WTC11 (cell line): ENCODE measurements at regions not wholly inside any gene's neighbourhood (a gene's known extent, or its start where the extent isn't known, plus 50 kb on each side); places are given as distances from the start of the nearest gene placed in this dataset.

Experiments used
- ATAC-seq: fragments of 200-7000 bp; cut with Tn5 transposase; 2 replicates; pipeline ENCODE4 v1.10.0; 2021; ENCODE audit warnings: mild to moderate bottlenecking, moderate library complexity
- CTCF ChIA-PET: fragments of 300-600 bp; sonication (Branson Sonifier 250); formaldehyde crosslinking; loops from one replicate; lab custom pipeline; 2021; ENCODE audit warnings: antibody characterized with exemption; lab: Charles Lee
- POLR2A ChIA-PET: fragments of 350-600 bp; sonication (Branson Sonifier 250); formaldehyde crosslinking; loops from one replicate; lab custom pipeline; 2021; ENCODE audit warnings: antibody characterized with exemption; lab: Charles Lee
- DNase-seq: peaks from one replicate; pipeline ENCODE4 v3.0.0; 2021; ENCODE audit warnings: low spot score
- H3K27ac Mint-ChIP-seq: 2 replicates; pipeline ENCODE4 v1.8.0; 2021; ENCODE audit warnings: mixed read lengths
- H3K27me3 Mint-ChIP-seq: 2 replicates; pipeline ENCODE4 v1.8.0; 2021; ENCODE audit warnings: low read depth, mild to moderate bottlenecking, moderate library complexity, mixed read lengths
- H3K36me3 Mint-ChIP-seq: 2 replicates; pipeline ENCODE4 v1.8.0; 2021; ENCODE audit warnings: mixed read lengths
- H3K4me1 Mint-ChIP-seq: 2 replicates; pipeline ENCODE4 v1.8.0; 2022; ENCODE audit warnings: mixed read lengths
- H3K4me3 Mint-ChIP-seq: 2 replicates; pipeline ENCODE4 v1.8.0; 2021; ENCODE audit warnings: mild to moderate bottlenecking, moderate library complexity, mixed read lengths
- H3K9me3 Mint-ChIP-seq: 2 replicates; pipeline ENCODE4 v1.8.0; 2021; ENCODE audit warnings: mixed read lengths
- ATF6 ChIP-seq: sonication (generic); formaldehyde crosslinking; IDR thresholded peaks from 2 replicates; pipeline ENCODE4 v1.8.1; 2023; ENCODE audit warnings: mild to moderate bottlenecking, missing genetic modification reagents
- CDX4 ChIP-seq: fragments of 250-450 bp; sonication (Bioruptor Pico); IDR thresholded peaks from 2 replicates; pipeline ENCODE4 v1.9.0; 2021; ENCODE audit warnings: moderate library complexity, mild to moderate bottlenecking, inconsistent platforms, borderline replicate concordance
- CTCF ChIP-seq: fragments of 200-600 bp; IDR thresholded peaks from 2 replicates; pipeline ENCODE4 v1.8.0; 2022; ENCODE audit warnings: antibody characterized with exemption
- ELF4 ChIP-seq: sonication (generic); formaldehyde crosslinking; IDR thresholded peaks from 2 replicates; pipeline ENCODE4 v1.8.1; 2022; ENCODE audit warnings: low read depth, mild to moderate bottlenecking, moderate library complexity, missing genetic modification reagents
- GTF2I ChIP-seq: fragments of 250-450 bp; sonication (Bioruptor Pico); conservative IDR thresholded peaks from 2 replicates; pipeline ENCODE4 v1.4.0; 2021; ENCODE audit warnings: mild to moderate bottlenecking
- JAZF1 ChIP-seq: fragments of 250-450 bp; sonication (Bioruptor Pico); IDR thresholded peaks from 2 replicates; pipeline ENCODE4 v1.9.0; 2021; ENCODE audit warnings: moderate library complexity, mild to moderate bottlenecking, inconsistent platforms
- KAT7 ChIP-seq: sonication (generic); formaldehyde crosslinking; IDR thresholded peaks from 2 replicates; pipeline ENCODE4 v1.8.1; 2023; ENCODE audit warnings: missing genetic modification reagents, mild to moderate bottlenecking, borderline replicate concordance
- MXD4 ChIP-seq: fragments of 250-450 bp; sonication (Bioruptor Pico); IDR thresholded peaks from 2 replicates; pipeline ENCODE4 v1.8.0; 2021; ENCODE audit warnings: mild to moderate bottlenecking, moderate library complexity, borderline replicate concordance
- MYBL2 ChIP-seq: sonication (generic); formaldehyde crosslinking; IDR thresholded peaks from 2 replicates; pipeline ENCODE4 v1.8.1; 2023; ENCODE audit warnings: mild to moderate bottlenecking, moderate library complexity, missing genetic modification reagents
- NFATC4 ChIP-seq: fragments of 250-450 bp; sonication (Bioruptor Pico); IDR thresholded peaks from 2 replicates; pipeline ENCODE4 v1.9.0; 2021; ENCODE audit warnings: mild to moderate bottlenecking
- NFYB ChIP-seq: sonication (generic); formaldehyde crosslinking; conservative IDR thresholded peaks from 2 replicates; pipeline ENCODE4 v1.8.0; 2022; ENCODE audit warnings: low read depth, missing genetic modification reagents
- NR2C2 ChIP-seq: sonication (generic); formaldehyde crosslinking; IDR thresholded peaks from 2 replicates; pipeline ENCODE4 v1.8.0; 2022; ENCODE audit warnings: mild to moderate bottlenecking, missing genetic modification reagents
- OVOL2 ChIP-seq: fragments of 250-450 bp; sonication (Bioruptor Pico); IDR thresholded peaks from 2 replicates; pipeline ENCODE4 v1.9.0; 2021; ENCODE audit warnings: mild to moderate bottlenecking, borderline replicate concordance
- PRDM15 ChIP-seq: sonication (generic); formaldehyde crosslinking; IDR thresholded peaks from 2 replicates; pipeline ENCODE4 v1.8.0; 2022; ENCODE audit warnings: missing genetic modification reagents
- PRRX2 ChIP-seq: fragments of 250-450 bp; sonication (Bioruptor Pico); IDR thresholded peaks from 2 replicates; pipeline ENCODE4 v1.8.0; 2021; ENCODE audit warnings: mild to moderate bottlenecking
- SOX15 ChIP-seq: fragments of 250-450 bp; sonication (Bioruptor Pico); IDR thresholded peaks from 2 replicates; pipeline ENCODE4 v1.9.0; 2021; ENCODE audit warnings: mild to moderate bottlenecking
- STAT6 ChIP-seq: sonication (generic); formaldehyde crosslinking; conservative IDR thresholded peaks from 2 replicates; pipeline ENCODE4 v1.8.1; 2023; ENCODE audit warnings: mild to moderate bottlenecking, low read depth, missing genetic modification reagents, moderate library complexity
- TEAD4 ChIP-seq: sonication (generic); formaldehyde crosslinking; IDR thresholded peaks from 2 replicates; pipeline ENCODE4 v1.8.0; 2022; ENCODE audit warnings: mild to moderate bottlenecking, missing genetic modification reagents
- ZBTB43 ChIP-seq: sonication (generic); formaldehyde crosslinking; IDR thresholded peaks from 2 replicates; pipeline ENCODE4 v1.8.1; 2023; ENCODE audit warnings: mild to moderate bottlenecking, missing genetic modification reagents
- ZNF219 ChIP-seq: sonication (generic); formaldehyde crosslinking; IDR thresholded peaks from 2 replicates; pipeline ENCODE4 v1.8.0; 2023; ENCODE audit warnings: missing genetic modification reagents, mild to moderate bottlenecking, borderline replicate concordance
- ZSCAN18 ChIP-seq: fragments of 250-450 bp; sonication (Bioruptor Pico); IDR thresholded peaks from 2 replicates; pipeline ENCODE4 v2.1.2; 2022; ENCODE audit warnings: mild to moderate bottlenecking, moderate library complexity

- no peak for TF ChIP-seq ELF4
- no peak for TF ChIP-seq OVOL2
- no peak for TF ChIP-seq KAT7 (CRISPR knock-in tag)
- no peak for TF ChIP-seq ZNF219 (CRISPR knock-in tag)
- no peak for TF ChIP-seq MXD4 (CRISPR knock-in tag)
- TF ChIP-seq ATF6 (CRISPR knock-in tag) = no peak
- TF ChIP-seq NFATC4 (CRISPR knock-in tag) = no peak
These were observed 242.4 kb upstream of the SALL3 start (continued) for GRCh38 chr18:78737006-78737915.

GRCh38 chr18:78738076-78738690 is 241.4 kb upstream of the SALL3 start:
- H3K27me3 Mint-ChIP-seq = peaks cover 5% of the 10 kb centered on the region
- H3K27ac Mint-ChIP-seq = no peak overlapping the region
- DNase-seq (no peak), ATAC-seq (no peak)
- peaks cover 18% of the 10 kb centered on the region for H3K36me3 Mint-ChIP-seq
- no peak overlapping the region for H3K4me3 Mint-ChIP-seq
- CTCF ChIA-PET = no interaction called here
- no peak for TF ChIP-seq NFATC4 (CRISPR knock-in tag)
- TF ChIP-seq JAZF1 = no peak
- no peak for TF ChIP-seq PRRX2 (CRISPR knock-in tag)
- no peak for TF ChIP-seq CTCF
- no peak for TF ChIP-seq ZNF219 (CRISPR knock-in tag)
- no peak for TF ChIP-seq CDX4
- TF ChIP-seq STAT6 (CRISPR knock-in tag) = no peak
- TF ChIP-seq TEAD4 (CRISPR knock-in tag) = no peak
- no peak for TF ChIP-seq MYBL2 (CRISPR knock-in tag)
- TF ChIP-seq NR2C2 (CRISPR knock-in tag) = no peak
- TF ChIP-seq GTF2I (CRISPR knock-in tag) = no peak
- TF ChIP-seq NFYB = no peak
- no peak for TF ChIP-seq SOX15 (CRISPR knock-in tag)
- no peak for TF ChIP-seq PRDM15
- no peak for TF ChIP-seq ZSCAN18 (CRISPR knock-in tag)
- no peak for TF ChIP-seq ZBTB43 (CRISPR knock-in tag)
- POLR2A ChIA-PET = no interaction called here
- peaks cover 11% of the 10 kb centered on the region for H3K9me3 Mint-ChIP-seq
- H3K4me1 Mint-ChIP-seq = no peaks in the 10 kb centered on the region
